Stimulated activated CD4-positive, alpha-beta T cell treated with anti-CD3 and anti-CD28 coated beads, Interleukin-1b, Interleukin-23, amount 100 ng/mL, for 4 hours (primary cell): ENCODE measurements at regions not wholly inside any gene's neighbourhood (a gene's known extent, or its start where the extent isn't known, plus 50 kb on each side); places are given as distances from the start of the nearest gene placed in this dataset.

Source experiments
- DNase-seq, 2 donors: peaks; one replicate each; pipeline ENCODE4 v3.0.0-alpha.2; 2020; ENCODE audit warnings: low read depth in 2 of 2

GRCh38 chr15:29556380-29556779, 265.9 kb downstream of the TJP1 start:
- no peak for DNase-seq

- DNase-seq, result no peak
These were observed 267.7 kb downstream of the TJP1 start for GRCh38 chr15:29554531-29554930.

DNA sequence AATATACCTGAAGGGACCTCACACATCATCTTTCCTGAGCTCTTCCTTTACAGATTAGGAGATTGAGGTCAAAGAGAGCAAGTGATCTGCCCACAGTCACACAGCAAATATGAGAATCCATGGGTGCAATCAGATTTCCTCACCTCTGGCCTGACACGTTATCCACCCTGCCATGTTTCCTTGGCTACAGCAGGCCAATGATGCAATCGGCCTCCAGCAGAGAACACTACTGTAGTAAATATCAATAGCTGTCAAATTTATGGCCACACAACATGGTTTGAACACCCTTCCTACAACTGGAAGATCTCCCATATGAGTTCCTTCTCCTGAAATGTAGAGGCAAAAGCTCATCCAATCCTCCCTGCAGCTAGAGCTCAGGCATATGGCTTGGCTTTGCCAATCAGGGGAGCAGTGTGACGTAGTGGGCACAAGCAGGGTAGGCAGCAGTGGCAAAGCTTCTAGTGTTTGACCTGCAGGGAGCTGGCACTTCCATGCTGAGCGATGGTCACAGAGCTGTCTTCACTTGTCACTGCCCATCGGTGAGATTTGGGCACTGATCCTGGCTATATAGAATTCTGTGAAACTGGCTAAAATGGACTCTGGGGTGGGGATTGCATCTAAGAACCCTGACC, 271.3 kb downstream of the TJP1 start:
- no peak for DNase-seq

DNA sequence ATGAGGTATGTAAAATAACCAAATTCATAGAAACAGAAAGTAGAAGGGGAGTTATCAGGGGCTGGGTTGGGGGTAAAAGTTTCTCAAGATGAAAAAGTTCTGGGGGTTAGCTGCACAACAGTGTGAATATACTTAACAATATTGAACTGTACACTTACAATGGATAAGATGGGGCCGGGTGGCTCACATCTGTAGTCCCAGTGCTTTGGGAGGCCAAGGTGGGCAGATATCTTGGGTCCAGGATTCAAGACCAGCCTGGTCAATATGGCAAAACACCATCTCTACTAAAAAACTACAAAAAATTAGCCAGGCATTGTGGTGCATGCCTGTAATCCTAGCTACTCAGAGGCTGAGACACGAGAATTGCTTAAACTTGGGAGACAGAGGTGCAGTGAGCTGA, 274.3 kb downstream of the TJP1 start:
- no peak for DNase-seq

GRCh38 chr15:29544513-29545128, 275.0 kb upstream of the NSMCE3 start:
- DNase-seq, result no peak

DNA sequence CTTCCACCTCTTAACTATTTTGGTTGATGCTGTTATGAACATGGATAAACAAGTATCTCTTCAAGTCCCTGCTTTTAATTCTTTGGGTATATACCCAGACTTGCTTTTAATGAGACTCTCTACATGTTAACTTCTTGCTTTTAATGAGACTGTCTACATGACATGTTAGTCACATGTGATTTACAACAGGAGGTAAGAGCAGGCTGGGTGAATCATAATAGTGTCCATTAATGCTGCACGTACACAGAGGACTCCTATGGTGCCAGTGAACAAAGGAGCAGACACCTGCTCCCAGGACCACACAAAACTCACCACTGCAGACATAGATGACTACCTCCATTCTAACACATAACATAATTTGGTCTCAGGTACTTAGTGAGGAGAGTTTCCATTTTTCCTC, 273.4 kb upstream of the NSMCE3 start:
- no peak for DNase-seq

GRCh38 chr15:29541309-29541708, 271.7 kb upstream of the NSMCE3 start:
- no peak for DNase-seq

GRCh38 chr15:29540479-29540878, 270.9 kb upstream of the NSMCE3 start:
- DNase-seq, result no peak

- no peak for DNase-seq
These were observed 270.1 kb upstream of the NSMCE3 start for GRCh38 chr15:29539736-29540135.

- DNase-seq, result no peak
These were observed 268.4 kb upstream of the NSMCE3 start for GRCh38 chr15:29538044-29538443.

GRCh38 chr15:29535952-29536351, 266.3 kb upstream of the NSMCE3 start:
- no peak for DNase-seq

GRCh38 chr15:29534378-29534777, 264.8 kb upstream of the NSMCE3 start:
- no peak for DNase-seq

DNA sequence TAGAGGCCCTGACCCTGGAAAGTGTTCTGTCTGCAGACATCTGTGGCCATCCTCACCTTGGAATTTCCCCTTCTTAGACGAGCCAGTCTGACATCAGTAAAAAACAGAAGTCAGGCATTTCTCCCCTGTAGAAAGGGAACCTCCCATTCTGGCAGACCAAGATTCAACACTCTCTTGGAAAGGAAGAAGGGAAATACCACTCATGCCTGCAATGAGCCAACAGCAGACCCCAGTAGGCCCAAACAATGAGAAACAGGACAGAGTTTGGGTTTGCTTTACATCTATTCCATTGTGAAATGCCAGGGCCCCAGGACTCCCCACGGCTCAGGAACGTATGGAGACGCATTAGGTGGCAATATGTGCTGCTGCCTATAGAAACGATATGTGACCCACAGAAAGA, 264.0 kb upstream of the NSMCE3 start:
- DNase-seq, result no peak

DNA sequence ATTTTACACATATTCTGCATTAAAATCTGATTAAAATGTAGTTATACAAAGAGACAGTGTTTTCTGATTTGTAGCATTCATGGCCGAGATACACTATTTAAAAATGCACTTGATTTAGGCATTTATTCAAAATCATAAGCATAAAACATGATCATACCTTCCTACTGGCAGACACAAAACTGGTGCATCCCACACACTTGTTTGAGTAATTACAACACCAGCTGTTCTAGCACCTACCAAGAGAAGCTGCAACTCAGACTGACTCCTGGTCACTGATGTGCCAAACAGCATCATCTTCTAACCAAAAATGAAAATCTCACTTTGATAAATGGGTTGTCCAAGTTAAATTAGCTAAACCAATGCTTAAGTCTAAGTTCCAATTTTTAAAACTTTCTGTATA, 262.7 kb upstream of the NSMCE3 start:
- no peak for DNase-seq

GRCh38 chr15:29530966-29531365, 261.3 kb upstream of the NSMCE3 start:
- DNase-seq, result no peak

GRCh38 chr15:29529043-29529442, 259.4 kb upstream of the NSMCE3 start:
- DNase-seq, result no peak

DNA sequence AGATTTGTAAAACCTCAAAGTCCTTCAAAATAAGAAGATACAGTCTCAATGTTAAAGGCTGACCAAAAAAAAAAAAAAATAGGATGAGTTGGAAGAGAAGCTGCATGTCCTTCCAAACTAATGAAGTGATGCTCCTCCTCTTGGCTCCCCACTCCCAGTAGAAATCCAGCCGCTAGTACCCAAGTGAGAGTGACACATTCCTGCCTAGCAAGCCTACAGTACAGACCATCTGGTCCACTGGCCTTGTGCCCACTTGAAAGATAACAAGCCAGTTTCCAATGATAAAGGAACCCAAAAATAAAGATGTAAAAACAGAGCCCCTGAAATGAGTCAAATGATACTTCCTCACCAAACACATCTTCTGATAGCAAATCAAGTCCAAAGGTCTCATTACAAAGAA, 258.7 kb upstream of the NSMCE3 start:
- DNase-seq, result no peak

DNA sequence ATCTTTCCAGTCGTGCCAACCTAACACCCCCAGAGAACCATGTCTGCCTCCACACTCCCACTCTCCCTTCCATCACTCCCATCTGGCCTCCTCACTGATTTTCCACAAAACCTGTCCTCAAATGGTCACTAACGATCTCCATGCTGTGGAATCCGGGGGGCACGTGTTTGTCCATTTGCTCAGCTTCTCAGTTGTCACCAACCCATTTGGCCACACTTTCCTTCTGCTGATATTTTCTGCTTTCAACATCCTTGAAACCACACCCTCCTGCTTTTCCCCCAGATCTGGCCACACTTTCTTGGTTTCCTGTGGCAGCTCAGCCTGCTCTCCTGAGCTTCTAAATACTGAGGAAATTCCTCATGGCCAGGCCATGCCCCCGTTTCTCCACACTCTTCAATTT, 257.2 kb upstream of the NSMCE3 start:
- no peak for DNase-seq

- DNase-seq, result no peak
These were observed 253.0 kb upstream of the NSMCE3 start for GRCh38 chr15:29522373-29523276.

DNA sequence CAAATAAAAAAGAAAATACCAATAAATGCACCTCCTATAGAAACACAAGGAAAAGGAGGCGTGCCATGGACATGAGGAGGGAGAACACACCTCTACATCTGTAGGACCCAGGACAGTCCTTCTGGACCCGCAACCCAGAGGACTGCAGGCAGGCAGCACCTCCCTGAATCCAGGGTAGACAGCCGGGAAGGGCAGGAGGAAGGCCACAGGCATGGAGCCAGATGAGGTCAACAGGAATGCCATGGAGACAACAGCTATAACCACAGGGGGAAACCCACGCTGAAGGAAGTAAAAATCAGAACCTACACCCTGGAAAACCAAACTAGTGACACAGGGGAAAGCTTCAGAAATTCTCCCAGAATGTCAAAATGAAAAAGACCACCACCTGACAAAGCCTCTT, 248.8 kb upstream of the NSMCE3 start:
- DNase-seq, result no peak

GRCh38 chr15:29517829-29518228, 248.2 kb upstream of the NSMCE3 start:
- DNase-seq, result no peak

DNA sequence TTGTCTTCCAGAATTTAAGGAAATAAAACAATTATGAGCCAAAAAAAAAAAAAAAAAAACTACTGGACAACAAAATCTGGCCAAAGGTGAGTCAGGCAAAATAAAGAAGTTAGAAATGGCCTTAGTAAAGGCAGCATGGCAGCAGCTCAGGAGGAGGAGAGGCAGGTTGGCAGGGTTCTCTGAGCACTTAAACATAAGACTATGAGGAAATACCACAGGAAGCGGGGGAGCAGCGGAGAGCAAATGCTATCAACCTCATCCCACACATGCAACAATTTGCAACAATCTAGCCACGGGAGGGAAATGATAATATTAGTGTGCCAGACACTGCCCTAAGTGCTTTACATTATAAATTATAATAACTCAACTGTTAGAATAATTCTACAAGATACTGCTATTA, 247.3 kb upstream of the NSMCE3 start:
- DNase-seq, result no peak

- no peak for DNase-seq
These were observed 245.3 kb upstream of the NSMCE3 start for GRCh38 chr15:29514926-29515325.
